K562 (cell line): ENCODE measurements at regions not wholly inside any gene's neighbourhood (a gene's known extent, or its start where the extent isn't known, plus 50 kb on each side); places are given as distances from the start of the nearest gene placed in this dataset.

Experiments used
- ATAC-seq: fragments of 200-7000 bp; cut with Tn5 transposase; 3 replicates; pipeline ENCODE4 v1.9.1; 2020; ENCODE audit warnings: moderate library complexity
- BruUV-seq: library from RNA; stranded (reverse); fragments of 400-500 nt; replicated peaks from 2 replicates; lab custom pipeline; 2021; lab: Mats Ljungman, UMichigan
- CTCF ChIA-PET: fragments of 300-600 bp; formaldehyde crosslinking; extraction: SDS; loops from one replicate; lab custom pipeline; 2021; ENCODE audit warnings: low intra/inter-chr PET ratio; lab: Yijun Ruan, JAX
- POLR2A ChIA-PET: fragments of 300-600, 350-650 bp; sonication (Branson Sonifier 250); formaldehyde crosslinking; extraction: SDS; loops from one replicate; lab custom pipeline; 2021; ENCODE audit warnings: antibody characterized with exemption, inconsistent platforms; lab: Yijun Ruan, JAX
- DNase-seq, 4 experiments: peaks; one replicate each; pipeline versions ENCODE4 v3.0.0 to v3.0.0-alpha.2; 2011 to 2018; ENCODE audit warnings: low spot score in 3 of 4, mixed read lengths in 3 of 4; ENCODE audit errors: extremely low read depth in 1 of 4
- FAIRE-seq: peaks from 2 replicates; lab custom pipeline; 2011; peaks lifted over from hg19 to GRCh38; lab: Jason Lieb, UNC
- H2AFZ ChIP-seq: 2 replicates; pipeline ENCODE4 v1.6.0; 2011; ENCODE audit warnings: low read depth, low read length, control low read depth, inconsistent platforms
- H3K27ac ChIP-seq: fragments of 200-600 bp; 3 replicates; pipeline ENCODE4 v1.8.0; 2011; ENCODE audit warnings: low read depth, mild to moderate bottlenecking, control low read depth, inconsistent platforms, low read length, moderate library complexity, mixed read lengths; ENCODE audit errors: extremely low read depth
- H3K27me3 ChIP-seq, 2 experiments: fragments of 300-600 bp in 1 of 2; 2 replicates in 1 of 2; 3 replicates in 1 of 2; pipeline versions ENCODE4 v1.6.0 to v1.8.0; 2011; ENCODE audit warnings: inconsistent platforms in 2 of 2, low read length in 2 of 2, mild to moderate bottlenecking in 1 of 2, mixed read lengths in 1 of 2, moderate library complexity in 1 of 2; ENCODE audit not compliant: control insufficient read depth in 2 of 2, insufficient read depth in 2 of 2
- H3K36me3 ChIP-seq: fragments of 300-600 bp; 3 replicates; pipeline ENCODE4 v1.8.0; 2011; ENCODE audit warnings: mild to moderate bottlenecking, low read length, inconsistent platforms; ENCODE audit not compliant: control insufficient read depth, insufficient read depth
- H3K4me1 ChIP-seq, 2 experiments: fragments of 200-600 bp in 1 of 2; replicated peaks in 1 of 2; 2 replicates in 1 of 2; 3 replicates in 1 of 2; pipeline versions ENCODE4 v1.5.1 to v1.8.0; 2011; ENCODE audit warnings: inconsistent platforms in 2 of 2, low read length in 2 of 2, mild to moderate bottlenecking in 1 of 2, mixed read lengths in 1 of 2, moderate library complexity in 1 of 2; ENCODE audit not compliant: control insufficient read depth in 2 of 2, insufficient read depth in 2 of 2
- H3K4me2 ChIP-seq: 2 replicates; pipeline ENCODE4 v1.6.1; 2011; ENCODE audit warnings: low read length, control low read depth, inconsistent platforms, mixed read lengths; ENCODE audit not compliant: insufficient read depth
- H3K4me3 ChIP-seq: fragments of 200-600 bp; sonication (generic), shearing (Covaris generic); 2 replicates; pipeline ENCODE4 v1.5.1; 2016; ENCODE audit warnings: control low read depth, inconsistent platforms
- H3K79me2 ChIP-seq: fragments of 200-600 bp; 3 replicates; pipeline ENCODE4 v1.8.0; 2011; ENCODE audit warnings: low read length, inconsistent platforms; ENCODE audit not compliant: control insufficient read depth, insufficient read depth
- H3K9ac ChIP-seq, 2 experiments: 2 replicates each; pipeline versions ENCODE4 v1.6.0 to v1.6.1; 2011; ENCODE audit warnings: low read depth in 2 of 2, low read length in 2 of 2, control low read depth in 1 of 2, inconsistent platforms in 1 of 2, mild to moderate bottlenecking in 1 of 2, mixed read lengths in 1 of 2; ENCODE audit not compliant: insufficient read depth in 1 of 2
- H3K9me1 ChIP-seq: one replicate; pipeline ENCODE4 v1.6.0; 2011; ENCODE audit warnings: inconsistent platforms, mild to moderate bottlenecking, low read length, moderate library complexity; ENCODE audit not compliant: control insufficient read depth, insufficient read depth
- H3K9me3 ChIP-seq: replicated peaks from 2 replicates; pipeline ENCODE4 v1.5.1; 2011; ENCODE audit warnings: low read depth, low read length, inconsistent platforms; ENCODE audit not compliant: control insufficient read depth, insufficient read depth
- H4K20me1 ChIP-seq: replicated peaks from 2 replicates; pipeline ENCODE4 v1.6.1; 2011; ENCODE audit warnings: low read length, inconsistent platforms, mixed read lengths; ENCODE audit not compliant: control insufficient read depth, insufficient read depth
- CGGBP1 ChIP-seq: fragments of 250-450 bp; sonication (Bioruptor Pico); IDR thresholded peaks from 2 replicates; pipeline ENCODE4 v1.9.0; 2021; ENCODE audit warnings: mild to moderate bottlenecking
- DDX20 ChIP-seq: fragments of 450-650 bp; IDR thresholded peaks from 2 replicates; pipeline ENCODE4 v1.6.1; 2016; ENCODE audit warnings: missing genetic modification characterization, low read depth, mild to moderate bottlenecking, missing compliant biosample characterization, moderate library complexity
- NFYB ChIP-seq: IDR thresholded peaks from 2 replicates; pipeline ENCODE4 v1.6.1; 2011; ENCODE audit warnings: mild to moderate bottlenecking, moderate library complexity; ENCODE audit not compliant: insufficient read length; ENCODE audit errors: extremely low read depth
- POLR2H ChIP-seq: IDR thresholded peaks from 2 replicates; pipeline ENCODE4 v1.6.1; 2016; ENCODE audit warnings: missing genetic modification characterization, low read depth, mild to moderate bottlenecking, control low read depth, missing compliant biosample characterization, moderate library complexity
- SRSF3 ChIP-seq: fragments of 200-400 bp; formaldehyde crosslinking; IDR thresholded peaks from 2 replicates; pipeline ENCODE4 v1.6.1; 2016; ENCODE audit warnings: mild to moderate bottlenecking, low read length, moderate library complexity; ENCODE audit not compliant: insufficient read depth
- ZBTB9 ChIP-seq: fragments of 450-650 bp; formaldehyde crosslinking; IDR thresholded peaks from 2 replicates; pipeline ENCODE4 v1.4.0; 2020; ENCODE audit warnings: mild to moderate bottlenecking, moderate library complexity
- ZNF398 ChIP-seq: fragments of 250-450 bp; sonication (Bioruptor Pico); IDR thresholded peaks from 2 replicates; pipeline ENCODE4 v1.8.0; 2021; ENCODE audit warnings: moderate library complexity, mild to moderate bottlenecking, inconsistent platforms
- ZNF785 ChIP-seq: fragments of 250-450 bp; sonication (Bioruptor Pico); IDR thresholded peaks from 2 replicates; pipeline ENCODE4 v1.4.0; 2020; ENCODE audit warnings: mild to moderate bottlenecking
- WGBS: fragments of 100-300 bp; shearing (Covaris generic); methylation state at CpG from one replicate; pipeline ENCODE4 v1.1.6; 2016; ENCODE audit warnings: low coverage, mixed read lengths; ENCODE audit not compliant: insufficient coverage; ENCODE audit errors: missing lambda C conversion rate; 5-methylcytosine and 5-hydroxymethylcytosine counted together
- in situ Hi-C: fragments of 300-500 bp; cut with MboI; formaldehyde crosslinking; loops from 4 replicates; pipeline ENCODE4 v1.15.0; 2018; ENCODE audit warnings: inconsistent platforms, mixed read lengths
- intact Hi-C: fragments of 100-400 bp; cut with micrococcal nuclease; formaldehyde crosslinking; loops from 2 replicates; pipeline ENCODE4 v1.14.2; 2022

GRCh38 chr11:110894224-110894623 lies 182.0 kb upstream of the ARHGAP20 start (continued):
- TF ChIP-seq ZNF398 (CRISPR knock-in tag) = no peak
- TF ChIP-seq ZBTB9 (CRISPR knock-in tag) = no peak
- TF ChIP-seq CGGBP1 = no peak

DNA sequence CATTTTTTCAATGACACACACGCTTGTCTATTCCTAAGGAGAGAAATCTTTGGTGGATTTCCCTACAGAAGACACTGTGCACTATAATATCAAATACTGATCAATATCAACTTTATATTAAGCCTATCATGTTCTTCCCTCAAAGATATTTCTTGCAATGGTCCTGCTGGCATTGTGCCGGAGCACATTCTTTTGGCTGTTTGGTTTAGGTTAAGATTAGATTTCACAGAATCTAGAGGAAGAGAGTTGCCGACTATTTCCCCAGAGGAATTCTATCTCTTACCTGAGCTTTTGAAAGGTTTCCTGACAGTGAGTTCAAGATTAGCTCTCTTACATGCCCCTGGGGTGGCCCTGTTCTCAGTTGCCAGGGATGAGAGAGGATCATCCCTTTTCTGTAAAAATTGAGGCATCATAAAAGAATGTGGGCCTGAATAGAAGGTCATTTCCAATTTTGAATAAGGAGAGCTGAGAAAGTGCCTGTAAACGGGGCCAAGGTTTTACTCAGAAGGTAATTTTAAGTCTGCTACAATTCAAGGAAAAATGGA lies 180.6 kb upstream of the ARHGAP20 start:
- POLR2A ChIA-PET = no interaction called here
- no peaks in the 10 kb centered on the region for H3K27me3 ChIP-seq
- no peak overlapping the region for H3K4me3 ChIP-seq
- no peak for TF ChIP-seq NFYB
- no peak for TF ChIP-seq DDX20
- no peak for TF ChIP-seq SRSF3
- no peak for TF ChIP-seq ZNF785 (CRISPR knock-in tag)
- TF ChIP-seq POLR2H (tag) = no peak
- no peak for ATAC-seq
- H3K9me1 ChIP-seq = no peaks in the 10 kb centered on the region
- FAIRE-seq = no peak
- in situ Hi-C loops (no loop called here), intact Hi-C loops (no loop called here)
- H3K9ac ChIP-seq = no peak overlapping the region
- WGBS = 2% methylated on average over 4 of the region's 4 CpGs
- CTCF ChIA-PET = no interaction called here
- BruUV-seq = no TSS peak
- no peaks in the 10 kb centered on the region for H3K36me3 ChIP-seq
- no peaks in the 10 kb centered on the region for H3K79me2 ChIP-seq
- no peaks in the 10 kb centered on the region for H4K20me1 ChIP-seq
- no peaks in the 10 kb centered on the region for H3K4me1 ChIP-seq
- H3K4me2 ChIP-seq = no peak overlapping the region
- no peak overlapping the region for H3K27ac ChIP-seq
- H2AFZ ChIP-seq = no peak overlapping the region
- no peaks in the 10 kb centered on the region; the same call in 1 of the 2 replicates for H3K9me3 ChIP-seq
- DNase-seq = no peak
